ENCODE measurements at regions not wholly inside any gene's neighbourhood (a gene's known extent, or its start where the extent isn't known, plus 50 kb on each side); places are given as distances from the start of the nearest gene placed in this dataset.

DNA sequence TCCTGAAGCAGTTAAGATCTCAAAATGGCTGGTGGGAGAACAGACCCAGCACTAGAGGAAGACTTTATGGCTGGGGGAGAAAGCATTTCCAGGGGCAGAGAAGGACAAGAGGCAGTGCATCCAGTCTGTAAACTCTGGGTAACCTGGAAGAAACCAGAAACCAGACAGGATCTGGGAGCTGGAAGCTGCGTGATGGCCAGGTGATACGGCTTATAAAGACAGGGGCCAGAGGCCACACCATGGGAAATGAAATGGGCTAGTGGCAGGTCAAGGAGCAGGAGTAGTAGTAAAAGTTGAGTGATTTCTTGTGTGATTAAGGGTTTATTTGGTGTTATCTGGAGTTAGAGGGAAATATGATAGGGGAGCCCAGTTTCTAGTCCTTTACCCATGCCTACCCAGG, 144.7 kb upstream of the ARRDC4 start:
- 68 to 77% (median 73%) methylated on average over 2 of the region's 2 CpGs for WGBS, 4 donors
- no peak for DNase-seq
- Histone ChIP-seq H3K9me3 (replicated peaks in 1 of 3) (no peaks in the 10 kb centered on the region), H3K27me3 (no peaks in the 10 kb centered on the region), H3K27ac (no peak overlapping the region), H3K4me1 (replicated peaks in 1 of 2) (no peaks in the 10 kb centered on the region), H3K4me3 (no peak overlapping the region), H3K36me3 (replicated peaks in 1 of 2) (no peaks in the 10 kb centered on the region)
- intact Hi-C loops (cut with DNase I): no loop called here
- TF ChIP-seq POLR2A (IDR thresholded peaks at IDR 0.05) (no peak), CTCF (IDR thresholded peaks at IDR 0.05) (no peak)

DNA sequence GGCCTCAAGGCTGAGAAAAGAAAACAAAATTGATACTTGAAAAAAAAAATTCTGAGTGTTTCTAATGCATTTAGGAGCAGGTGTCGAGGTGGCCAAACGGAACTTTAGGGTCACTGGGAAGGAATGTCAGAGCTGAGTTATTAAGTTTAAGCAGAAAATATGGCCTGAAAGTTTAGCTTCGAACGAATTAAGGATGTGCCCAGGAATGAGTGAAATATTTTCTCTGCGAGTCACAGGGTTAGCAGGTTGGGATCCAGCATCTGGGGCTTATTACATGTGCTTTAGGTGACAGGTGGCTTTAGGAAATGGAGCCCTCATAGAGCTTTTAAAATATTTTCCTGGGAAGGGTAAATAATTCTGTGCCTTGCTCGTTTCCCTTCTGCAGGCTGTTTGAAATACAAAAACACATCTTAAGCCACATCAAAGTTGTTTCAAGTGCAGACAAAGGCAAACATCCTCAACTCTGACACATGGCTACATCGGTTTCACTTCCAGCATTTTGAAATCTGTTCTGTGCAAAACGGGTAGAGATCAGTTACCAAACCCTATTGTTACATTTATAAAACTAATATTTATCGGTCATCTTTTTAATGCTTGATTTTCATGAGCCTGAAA, 143.1 kb upstream of the ARRDC4 start:
- Histone ChIP-seq H3K9me3 (replicated peaks in 1 of 3) (no peaks in the 10 kb centered on the region), H3K36me3 (replicated peaks in 1 of 2) (no peaks in the 10 kb centered on the region), H3K4me1 (replicated peaks in 1 of 2) (no peaks in the 10 kb centered on the region), H3K4me3 (no peak overlapping the region), H3K27ac (no peak overlapping the region), H3K27me3 (no peaks in the 10 kb centered on the region)
- no peak for DNase-seq
- TF ChIP-seq POLR2A (IDR thresholded peaks at IDR 0.05) (no peak), CTCF (IDR thresholded peaks at IDR 0.05) (no peak)
- intact Hi-C loops (cut with DNase I): no loop called here
- 55 to 57% (median 55%) methylated on average over 9 of the region's 9 CpGs for WGBS, 4 donors

GRCh38 chr15:97836003-97836402, 124.5 kb upstream of the ARRDC4 start:
- 72 to 83% (median 78%) methylated on average over 4 of the region's 4 CpGs for WGBS, 4 donors

DNA sequence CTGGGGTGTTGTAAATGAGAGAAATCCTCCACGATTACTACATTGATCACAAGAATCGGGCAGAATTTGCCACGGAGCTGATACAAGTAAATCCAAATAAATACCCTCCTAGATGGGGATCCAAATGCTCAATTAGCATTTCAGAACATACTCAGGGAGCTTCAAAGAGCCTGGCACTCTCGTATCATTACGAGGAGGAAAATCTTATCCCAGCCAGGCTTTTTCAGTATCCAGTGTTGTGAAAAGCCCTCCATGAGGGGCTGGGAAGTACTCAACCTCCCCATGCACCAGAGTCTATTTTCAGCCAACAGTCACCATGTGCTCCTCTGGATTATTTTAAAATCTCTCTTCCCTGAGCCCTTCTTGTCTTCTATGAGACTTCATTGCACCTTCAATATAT, 122.6 kb upstream of the ARRDC4 start:
- WGBS, 4 donors: 55 to 74% (median 65%) methylated on average over 5 of the region's 5 CpGs
- intact Hi-C loops (cut with DNase I): no loop called here
- H3K4me3 ChIP-seq: no peak overlapping the region
- TF ChIP-seq CTCF (IDR thresholded peaks at IDR 0.05): no peak
- TF ChIP-seq POLR2A (IDR thresholded peaks at IDR 0.05): no peak
- H3K36me3 ChIP-seq (replicated peaks in 1 of 2): no peaks in the 10 kb centered on the region
- no peak overlapping the region for H3K27ac ChIP-seq
- no peaks in the 10 kb centered on the region for H3K27me3 ChIP-seq
- no peaks in the 10 kb centered on the region for H3K4me1 ChIP-seq (replicated peaks in 1 of 2)
- DNase-seq: no peak
- H3K9me3 ChIP-seq (replicated peaks in 1 of 3): no peaks in the 10 kb centered on the region

More at GRCh38 chr15:97836003-97836402, 124.5 kb upstream of the ARRDC4 start:
- H3K36me3 ChIP-seq (replicated peaks in 1 of 2): no peaks in the 10 kb centered on the region
- no peak overlapping the region for H3K4me3 ChIP-seq
- no peak overlapping the region for H3K27ac ChIP-seq
- no peaks in the 10 kb centered on the region for H3K27me3 ChIP-seq
- H3K9me3 ChIP-seq (replicated peaks in 1 of 3): no peaks in the 10 kb centered on the region
- intact Hi-C loops (cut with DNase I): no loop called here
- DNase-seq: no peak
- H3K4me1 ChIP-seq (replicated peaks in 1 of 2): no peaks in the 10 kb centered on the region
- TF ChIP-seq CTCF (IDR thresholded peaks at IDR 0.05) (no peak), POLR2A (IDR thresholded peaks at IDR 0.05) (no peak)
